ENCODE measurements at regions not wholly inside any gene's neighbourhood (a gene's known extent, or its start where the extent isn't known, plus 50 kb on each side); places are given as distances from the start of the nearest gene placed in this dataset.

DNA sequence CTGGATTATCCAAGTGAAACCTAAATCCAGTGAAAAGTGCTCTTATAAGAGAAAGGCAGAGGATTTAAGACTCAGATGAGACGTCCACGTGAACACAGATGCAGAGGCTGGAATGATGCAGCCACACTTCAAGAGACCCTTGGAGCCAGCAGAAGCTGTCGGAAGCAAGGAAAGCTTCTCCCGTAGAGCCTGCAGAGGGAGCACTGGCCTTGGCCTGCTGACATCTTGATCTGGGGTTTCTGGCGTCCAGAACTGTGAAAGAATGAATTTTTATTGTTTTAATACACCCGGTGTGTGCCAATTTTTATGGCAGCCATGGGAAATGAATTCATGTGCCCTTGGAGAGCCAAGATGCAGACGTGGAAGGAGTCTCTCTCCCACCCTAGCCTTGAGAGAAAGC lies 407.0 kb upstream of the B3GAT1 start:
- TF ChIP-seq, protein P1, sequence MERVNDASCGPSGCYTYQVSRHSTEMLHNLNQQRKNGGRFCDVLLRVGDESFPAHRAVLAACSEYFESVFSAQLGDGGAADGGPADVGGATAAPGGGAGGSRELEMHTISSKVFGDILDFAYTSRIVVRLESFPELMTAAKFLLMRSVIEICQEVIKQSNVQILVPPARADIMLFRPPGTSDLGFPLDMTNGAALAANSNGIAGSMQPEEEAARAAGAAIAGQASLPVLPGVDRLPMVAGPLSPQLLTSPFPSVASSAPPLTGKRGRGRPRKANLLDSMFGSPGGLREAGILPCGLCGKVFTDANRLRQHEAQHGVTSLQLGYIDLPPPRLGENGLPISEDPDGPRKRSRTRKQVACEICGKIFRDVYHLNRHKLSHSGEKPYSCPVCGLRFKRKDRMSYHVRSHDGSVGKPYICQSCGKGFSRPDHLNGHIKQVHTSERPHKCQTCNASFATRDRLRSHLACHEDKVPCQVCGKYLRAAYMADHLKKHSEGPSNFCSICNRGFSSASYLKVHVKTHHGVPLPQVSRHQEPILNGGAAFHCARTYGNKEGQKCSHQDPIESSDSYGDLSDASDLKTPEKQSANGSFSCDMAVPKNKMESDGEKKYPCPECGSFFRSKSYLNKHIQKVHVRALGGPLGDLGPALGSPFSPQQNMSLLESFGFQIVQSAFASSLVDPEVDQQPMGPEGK (CRISPR knock-in tag; IDR thresholded peaks at IDR 0.05; ENCODE audit: borderline replicate concordance) = no peak
- no peak for TF ChIP-seq ESRRG (CRISPR knock-in tag; IDR thresholded peaks at IDR 0.05)
- TF ChIP-seq TOX (CRISPR knock-in tag; IDR thresholded peaks at IDR 0.05; ENCODE audit: borderline replicate concordance) = no peak
- no peak for TF ChIP-seq ZFP3 (CRISPR knock-in tag; IDR thresholded peaks at IDR 0.05)
- TF ChIP-seq TCF4 (CRISPR knock-in tag; IDR thresholded peaks at IDR 0.05; ENCODE audit: borderline replicate concordance) = no peak
- no peak for TF ChIP-seq CSDC2 (CRISPR knock-in tag; IDR thresholded peaks at IDR 0.05)
- TF ChIP-seq, protein P2, sequence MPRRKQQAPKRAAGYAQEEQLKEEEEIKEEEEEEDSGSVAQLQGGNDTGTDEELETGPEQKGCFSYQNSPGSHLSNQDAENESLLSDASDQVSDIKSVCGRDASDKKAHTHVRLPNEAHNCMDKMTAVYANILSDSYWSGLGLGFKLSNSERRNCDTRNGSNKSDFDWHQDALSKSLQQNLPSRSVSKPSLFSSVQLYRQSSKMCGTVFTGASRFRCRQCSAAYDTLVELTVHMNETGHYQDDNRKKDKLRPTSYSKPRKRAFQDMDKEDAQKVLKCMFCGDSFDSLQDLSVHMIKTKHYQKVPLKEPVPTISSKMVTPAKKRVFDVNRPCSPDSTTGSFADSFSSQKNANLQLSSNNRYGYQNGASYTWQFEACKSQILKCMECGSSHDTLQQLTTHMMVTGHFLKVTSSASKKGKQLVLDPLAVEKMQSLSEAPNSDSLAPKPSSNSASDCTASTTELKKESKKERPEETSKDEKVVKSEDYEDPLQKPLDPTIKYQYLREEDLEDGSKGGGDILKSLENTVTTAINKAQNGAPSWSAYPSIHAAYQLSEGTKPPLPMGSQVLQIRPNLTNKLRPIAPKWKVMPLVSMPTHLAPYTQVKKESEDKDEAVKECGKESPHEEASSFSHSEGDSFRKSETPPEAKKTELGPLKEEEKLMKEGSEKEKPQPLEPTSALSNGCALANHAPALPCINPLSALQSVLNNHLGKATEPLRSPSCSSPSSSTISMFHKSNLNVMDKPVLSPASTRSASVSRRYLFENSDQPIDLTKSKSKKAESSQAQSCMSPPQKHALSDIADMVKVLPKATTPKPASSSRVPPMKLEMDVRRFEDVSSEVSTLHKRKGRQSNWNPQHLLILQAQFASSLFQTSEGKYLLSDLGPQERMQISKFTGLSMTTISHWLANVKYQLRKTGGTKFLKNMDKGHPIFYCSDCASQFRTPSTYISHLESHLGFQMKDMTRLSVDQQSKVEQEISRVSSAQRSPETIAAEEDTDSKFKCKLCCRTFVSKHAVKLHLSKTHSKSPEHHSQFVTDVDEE (CRISPR knock-in tag; IDR thresholded peaks at IDR 0.05) = no peak
- TF ChIP-seq ZFP30 (CRISPR knock-in tag; IDR thresholded peaks at IDR 0.05) = no peak
- no peak for TF ChIP-seq BACH2 (CRISPR knock-in tag; IDR thresholded peaks at IDR 0.05; ENCODE audit: borderline replicate concordance)

DNA sequence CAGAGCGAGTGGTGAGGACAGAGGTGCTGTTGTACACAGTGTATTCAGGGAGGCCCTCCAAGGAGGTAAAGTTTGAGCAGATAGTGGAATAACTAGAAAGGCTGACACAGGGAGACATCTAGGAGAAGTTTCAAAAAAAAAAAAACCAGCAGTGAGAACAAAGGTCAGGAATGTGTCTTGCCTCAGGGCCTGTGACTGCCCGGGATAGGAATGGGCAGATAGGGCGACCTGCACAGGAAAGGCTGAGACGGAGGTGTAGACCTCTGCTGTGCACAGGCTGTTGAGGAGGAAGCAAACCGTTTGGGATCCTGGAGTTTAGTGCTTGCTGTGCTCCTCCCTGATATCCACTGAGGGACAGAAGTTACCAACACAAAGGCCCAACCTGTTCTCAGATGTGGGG lies 406.5 kb upstream of the B3GAT1 start:
- no peak for TF ChIP-seq ZC3H10 (CRISPR knock-in tag; IDR thresholded peaks at IDR 0.05)
- no peak for TF ChIP-seq TOX (CRISPR knock-in tag; IDR thresholded peaks at IDR 0.05; ENCODE audit: borderline replicate concordance)
- no peak for TF ChIP-seq OSR1 (CRISPR knock-in tag; IDR thresholded peaks at IDR 0.05)
- no peak for TF ChIP-seq ZNF8 (CRISPR knock-in tag; IDR thresholded peaks at IDR 0.05)
- no peak for TF ChIP-seq ESRRG (CRISPR knock-in tag; IDR thresholded peaks at IDR 0.05)
- TF ChIP-seq, protein P3, sequence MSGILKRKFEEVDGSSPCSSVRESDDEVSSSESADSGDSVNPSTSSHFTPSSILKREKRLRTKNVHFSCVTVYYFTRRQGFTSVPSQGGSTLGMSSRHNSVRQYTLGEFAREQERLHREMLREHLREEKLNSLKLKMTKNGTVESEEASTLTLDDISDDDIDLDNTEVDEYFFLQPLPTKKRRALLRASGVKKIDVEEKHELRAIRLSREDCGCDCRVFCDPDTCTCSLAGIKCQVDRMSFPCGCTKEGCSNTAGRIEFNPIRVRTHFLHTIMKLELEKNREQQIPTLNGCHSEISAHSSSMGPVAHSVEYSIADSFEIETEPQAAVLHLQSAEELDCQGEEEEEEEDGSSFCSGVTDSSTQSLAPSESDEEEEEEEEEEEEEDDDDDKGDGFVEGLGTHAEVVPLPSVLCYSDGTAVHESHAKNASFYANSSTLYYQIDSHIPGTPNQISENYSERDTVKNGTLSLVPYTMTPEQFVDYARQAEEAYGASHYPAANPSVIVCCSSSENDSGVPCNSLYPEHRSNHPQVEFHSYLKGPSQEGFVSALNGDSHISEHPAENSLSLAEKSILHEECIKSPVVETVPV (CRISPR knock-in tag; IDR thresholded peaks at IDR 0.05) = no peak
- no peak for TF ChIP-seq ISL1 (CRISPR knock-in tag; IDR thresholded peaks at IDR 0.05)
- no peak for TF ChIP-seq GLIS3 (CRISPR knock-in tag; IDR thresholded peaks at IDR 0.05)
- TF ChIP-seq ZFP3 (CRISPR knock-in tag; IDR thresholded peaks at IDR 0.05) = no peak
- TF ChIP-seq PPARA (CRISPR knock-in tag; IDR thresholded peaks at IDR 0.05; ENCODE audit: borderline replicate concordance) = no peak
- TF ChIP-seq, protein P4, sequence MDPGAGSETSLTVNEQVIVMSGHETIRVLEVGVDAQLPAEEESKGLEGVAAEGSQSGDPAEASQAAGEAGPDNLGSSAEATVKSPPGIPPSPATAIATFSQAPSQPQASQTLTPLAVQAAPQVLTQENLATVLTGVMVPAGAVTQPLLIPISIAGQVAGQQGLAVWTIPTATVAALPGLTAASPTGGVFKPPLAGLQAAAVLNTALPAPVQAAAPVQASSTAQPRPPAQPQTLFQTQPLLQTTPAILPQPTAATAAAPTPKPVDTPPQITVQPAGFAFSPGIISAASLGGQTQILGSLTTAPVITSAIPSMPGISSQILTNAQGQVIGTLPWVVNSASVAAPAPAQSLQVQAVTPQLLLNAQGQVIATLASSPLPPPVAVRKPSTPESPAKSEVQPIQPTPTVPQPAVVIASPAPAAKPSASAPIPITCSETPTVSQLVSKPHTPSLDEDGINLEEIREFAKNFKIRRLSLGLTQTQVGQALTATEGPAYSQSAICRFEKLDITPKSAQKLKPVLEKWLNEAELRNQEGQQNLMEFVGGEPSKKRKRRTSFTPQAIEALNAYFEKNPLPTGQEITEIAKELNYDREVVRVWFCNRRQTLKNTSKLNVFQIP (CRISPR knock-in tag; IDR thresholded peaks at IDR 0.05; ENCODE audit: borderline replicate concordance, low read depth) = no peak
- TF ChIP-seq, protein P2 (CRISPR knock-in tag; IDR thresholded peaks at IDR 0.05) = no peak
- TF ChIP-seq CSDC2 (CRISPR knock-in tag; IDR thresholded peaks at IDR 0.05) = no peak
- no peak for TF ChIP-seq RARB (CRISPR knock-in tag; IDR thresholded peaks at IDR 0.05)
- no peak for TF ChIP-seq ZNF565 (CRISPR knock-in tag; conservative IDR thresholded peaks at IDR 0.05; ENCODE audit: low read depth)
- no peak for TF ChIP-seq BACH2 (CRISPR knock-in tag; IDR thresholded peaks at IDR 0.05; ENCODE audit: borderline replicate concordance)
- no peak for TF ChIP-seq TCF4 (CRISPR knock-in tag; IDR thresholded peaks at IDR 0.05; ENCODE audit: borderline replicate concordance)
- no peak for TF ChIP-seq ARNTL (CRISPR knock-in tag; IDR thresholded peaks at IDR 0.05; ENCODE audit: borderline replicate concordance, low read depth)
- ATAC-seq = no peak

More for the DNA sequence above, 407.0 kb upstream of the B3GAT1 start:
- no peak for ATAC-seq
